ENCODE measurements at regions not wholly inside any gene's neighbourhood (a gene's known extent, or its start where the extent isn't known, plus 50 kb on each side); places are given as distances from the start of the nearest gene placed in this dataset.

GRCh38 chr16:86133847-86134375, 234.9 kb downstream of the IRF8 start:
- H3K27ac ChIP-seq = no peak overlapping the region
- H3K36me3 ChIP-seq = no peaks in the 10 kb centered on the region
- WGBS, 2 donors = 84 to 97% methylated on average over 9 of the region's 9 CpGs
- DNase-seq (no peak), FAIRE-seq (no peak), ATAC-seq (no peak)
- H3K4me1 ChIP-seq = no peaks in the 10 kb centered on the region
- H3K4me3 ChIP-seq = no peak overlapping the region
- H3K9me3 ChIP-seq = no peaks in the 10 kb centered on the region
- no peaks in the 10 kb centered on the region for H3K27me3 ChIP-seq
- intact Hi-C loops (cut with DNase I) = no loop called here
- TF ChIP-seq, protein P1, sequence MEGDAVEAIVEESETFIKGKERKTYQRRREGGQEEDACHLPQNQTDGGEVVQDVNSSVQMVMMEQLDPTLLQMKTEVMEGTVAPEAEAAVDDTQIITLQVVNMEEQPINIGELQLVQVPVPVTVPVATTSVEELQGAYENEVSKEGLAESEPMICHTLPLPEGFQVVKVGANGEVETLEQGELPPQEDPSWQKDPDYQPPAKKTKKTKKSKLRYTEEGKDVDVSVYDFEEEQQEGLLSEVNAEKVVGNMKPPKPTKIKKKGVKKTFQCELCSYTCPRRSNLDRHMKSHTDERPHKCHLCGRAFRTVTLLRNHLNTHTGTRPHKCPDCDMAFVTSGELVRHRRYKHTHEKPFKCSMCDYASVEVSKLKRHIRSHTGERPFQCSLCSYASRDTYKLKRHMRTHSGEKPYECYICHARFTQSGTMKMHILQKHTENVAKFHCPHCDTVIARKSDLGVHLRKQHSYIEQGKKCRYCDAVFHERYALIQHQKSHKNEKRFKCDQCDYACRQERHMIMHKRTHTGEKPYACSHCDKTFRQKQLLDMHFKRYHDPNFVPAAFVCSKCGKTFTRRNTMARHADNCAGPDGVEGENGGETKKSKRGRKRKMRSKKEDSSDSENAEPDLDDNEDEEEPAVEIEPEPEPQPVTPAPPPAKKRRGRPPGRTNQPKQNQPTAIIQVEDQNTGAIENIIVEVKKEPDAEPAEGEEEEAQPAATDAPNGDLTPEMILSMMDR (IDR thresholded peaks at IDR 0.05) = no peak

DNA sequence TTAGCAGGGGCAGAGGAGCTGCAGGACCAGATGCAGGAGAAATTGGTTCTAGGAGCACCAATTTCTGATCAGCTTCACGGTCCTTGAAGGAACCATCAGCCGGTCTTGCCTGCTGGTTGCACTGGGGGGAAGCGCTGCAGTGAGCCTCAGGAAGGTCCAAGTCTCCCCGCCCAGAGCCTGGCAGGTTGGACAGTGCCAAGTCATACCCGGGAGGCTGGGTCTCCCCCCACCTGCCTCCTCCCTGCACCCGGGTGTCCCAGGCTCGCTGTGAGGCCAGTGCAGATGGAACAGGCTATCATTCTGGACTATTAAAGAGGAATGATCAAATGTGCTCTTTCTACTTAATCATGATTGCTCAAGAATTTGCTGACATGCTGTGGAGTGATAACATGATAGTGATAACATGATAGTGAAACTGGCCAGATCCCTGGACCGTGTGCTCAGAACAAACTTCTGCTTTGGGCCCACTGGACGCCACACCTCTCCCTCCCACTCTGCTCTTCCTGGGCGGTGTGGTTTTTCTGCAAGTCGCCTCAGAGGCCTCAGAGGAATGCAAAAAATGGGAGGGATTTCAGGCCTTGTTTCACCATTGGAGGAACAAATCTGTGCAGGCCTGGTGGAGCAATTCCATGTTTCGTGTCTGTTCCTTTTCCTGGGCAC, 236.0 kb downstream of the IRF8 start:
- Histone ChIP-seq H3K4me3 (no peak overlapping the region), H3K27me3 (no peaks in the 10 kb centered on the region), H3K4me1 (no peaks in the 10 kb centered on the region), H3K27ac (no peak overlapping the region), H3K36me3 (no peaks in the 10 kb centered on the region), H3K9me3 (no peaks in the 10 kb centered on the region)
- TF ChIP-seq, protein P1 (IDR thresholded peaks at IDR 0.05) = no peak
- ATAC-seq = no peak
- intact Hi-C loops (cut with DNase I) = no loop called here
- no peak for FAIRE-seq
- 68 to 74% methylated on average over 12 of the region's 12 CpGs for WGBS, 2 donors
- DNase-seq = no peak

DNA sequence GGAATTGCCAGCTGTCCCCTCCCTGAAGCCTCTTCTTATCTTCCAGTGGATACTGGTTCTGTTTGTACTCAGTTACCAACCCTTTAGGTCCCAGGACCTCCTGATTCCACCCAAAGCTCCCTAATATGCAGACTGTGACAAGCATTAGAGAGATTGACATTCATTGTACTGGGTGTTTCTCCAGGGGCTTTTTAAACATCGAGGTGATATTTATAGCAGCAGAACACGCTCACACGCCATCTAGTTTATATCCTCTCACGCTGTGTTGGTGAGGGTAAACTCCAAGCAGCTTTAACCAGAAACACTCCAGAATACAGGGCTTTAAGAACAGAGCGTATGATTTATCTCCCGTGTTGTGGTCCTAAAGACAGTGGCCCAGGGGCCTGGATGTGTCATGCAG, 238.4 kb downstream of the IRF8 start:
- H3K27ac ChIP-seq = no peak overlapping the region
- no peak for FAIRE-seq
- WGBS, 2 donors = 80 to 86% methylated on average over 6 of the region's 6 CpGs

GRCh38 chr16:86138121-86139085, 239.4 kb downstream of the IRF8 start:
- DNase-seq = no peak
- intact Hi-C loops (cut with DNase I) = no loop called here
- TF ChIP-seq, protein P1 (IDR thresholded peaks at IDR 0.05) = no peak
- FAIRE-seq = no peak
- no peak for ATAC-seq
- H3K4me1 ChIP-seq = no peaks in the 10 kb centered on the region
- H3K4me3 ChIP-seq = no peak overlapping the region
- 71 to 76% methylated on average over 16 of the region's 16 CpGs for WGBS, 2 donors
- H3K27ac ChIP-seq = no peak overlapping the region
- H3K9me3 ChIP-seq = no peaks in the 10 kb centered on the region
- no peaks in the 10 kb centered on the region for H3K36me3 ChIP-seq
- no peaks in the 10 kb centered on the region for H3K27me3 ChIP-seq

More for the DNA sequence above, 238.4 kb downstream of the IRF8 start:
- ATAC-seq (no peak), DNase-seq (no peak)
- Histone ChIP-seq H3K9me3 (no peaks in the 10 kb centered on the region), H3K36me3 (no peaks in the 10 kb centered on the region), H3K4me1 (no peaks in the 10 kb centered on the region), H3K27me3 (no peaks in the 10 kb centered on the region), H3K4me3 (no peak overlapping the region)
- TF ChIP-seq, protein P1 (IDR thresholded peaks at IDR 0.05) = no peak
- intact Hi-C loops (cut with DNase I) = no loop called here

Measured in pancreas (tissue), 10 donors.